ENCODE measurements at regions not wholly inside any gene's neighbourhood (a gene's known extent, or its start where the extent isn't known, plus 50 kb on each side); places are given as distances from the start of the nearest gene placed in this dataset.

GRCh38 chr1:73755649-73756048, 442.3 kb downstream of the LRRIQ3 start:
- no peak overlapping the region for H3K4me3 Mint-ChIP-seq
- ATAC-seq (no peak), DNase-seq (no peak)
- Histone ChIP-seq H3K27ac (ENCODE audit: low read length) (no peak overlapping the region), H3K4me3 (ENCODE audit: low read length) (no peak overlapping the region), H3K4me1 (ENCODE audit: control insufficient read depth, insufficient read depth, low read length) (no peaks in the 10 kb centered on the region), H3K9me3 (ENCODE audit: control insufficient read depth, insufficient read depth, low read length) (no peaks in the 10 kb centered on the region), H3K27me3 (ENCODE audit: control insufficient read depth, insufficient read depth, low read length) (no peaks in the 10 kb centered on the region), H3K36me3 (ENCODE audit: control insufficient read depth, insufficient read depth, low read length) (no peaks in the 10 kb centered on the region)
- no peaks in the 10 kb centered on the region for H3K4me1 Mint-ChIP-seq
- H3K27me3 Mint-ChIP-seq (ENCODE audit: low read depth in 2 of 2): no peaks in the 10 kb centered on the region
- H3K27ac Mint-ChIP-seq: no peak overlapping the region
- peaks cover 5 to 15% of the 10 kb centered on the region in 2 donors for H3K9me3 Mint-ChIP-seq
- H3K36me3 Mint-ChIP-seq: no peaks in the 10 kb centered on the region
- TF ChIP-seq CTCF (IDR thresholded peaks at IDR 0.05): no peak
- 100% methylated on average over 1 of the region's 2 CpGs for WGBS (ENCODE audit: insufficient coverage)
- intact Hi-C loops (cut with micrococcal nuclease): no loop called here

- TF ChIP-seq CTCF (IDR thresholded peaks at IDR 0.05): no peak
- intact Hi-C loops (cut with micrococcal nuclease): no loop called here
- H3K27ac ChIP-seq (ENCODE audit: low read length): no peak overlapping the region
- no peaks in the 10 kb centered on the region for H3K36me3 ChIP-seq (ENCODE audit: control insufficient read depth, insufficient read depth, low read length)
- Mint-ChIP-seq H3K9me3 (peaks cover 9 to 19% of the 10 kb centered on the region in 2 donors), H3K4me3 (no peak overlapping the region), H3K36me3 (peaks cover 9% of the 10 kb centered on the region), H3K27me3 (ENCODE audit: low read depth in 2 of 2) (no peaks in the 10 kb centered on the region), H3K27ac (no peak overlapping the region), H3K4me1 (no peaks in the 10 kb centered on the region)
- no peaks in the 10 kb centered on the region for H3K4me1 ChIP-seq (ENCODE audit: control insufficient read depth, insufficient read depth, low read length)
- H3K9me3 ChIP-seq (ENCODE audit: control insufficient read depth, insufficient read depth, low read length): no peaks in the 10 kb centered on the region
- H3K27me3 ChIP-seq (ENCODE audit: control insufficient read depth, insufficient read depth, low read length): no peaks in the 10 kb centered on the region
- DNase-seq: no peak
- no peak overlapping the region for H3K4me3 ChIP-seq (ENCODE audit: low read length)
- no peak for ATAC-seq
These were observed 448.0 kb downstream of the LRRIQ3 start for GRCh38 chr1:73749996-73750395.

GRCh38 chr1:73744985-73745384, 453.0 kb downstream of the LRRIQ3 start:
- H3K4me3 Mint-ChIP-seq: no peak overlapping the region
- H3K36me3 ChIP-seq (ENCODE audit: control insufficient read depth, insufficient read depth, low read length): no peaks in the 10 kb centered on the region

More at GRCh38 chr1:73744985-73745384, 453.0 kb downstream of the LRRIQ3 start:
- peaks cover 5% of the 10 kb centered on the region for H3K9me3 ChIP-seq (ENCODE audit: control insufficient read depth, insufficient read depth, low read length)
- no peak for DNase-seq
- peaks cover 5% of the 10 kb centered on the region for H3K36me3 Mint-ChIP-seq
- no peak for TF ChIP-seq CTCF (IDR thresholded peaks at IDR 0.05)
- H3K4me1 ChIP-seq (ENCODE audit: control insufficient read depth, insufficient read depth, low read length): no peaks in the 10 kb centered on the region
- no peaks in the 10 kb centered on the region for H3K27me3 Mint-ChIP-seq (ENCODE audit: low read depth in 2 of 2)
- no peak overlapping the region for H3K27ac Mint-ChIP-seq
- H3K4me1 Mint-ChIP-seq: no peaks in the 10 kb centered on the region
- H3K27me3 ChIP-seq (ENCODE audit: control insufficient read depth, insufficient read depth, low read length): no peaks in the 10 kb centered on the region
- no peak overlapping the region for H3K27ac ChIP-seq (ENCODE audit: low read length)
- ATAC-seq: no peak
- intact Hi-C loops (cut with micrococcal nuclease): no loop called here
- no peak overlapping the region for H3K4me3 ChIP-seq (ENCODE audit: low read length)
- H3K9me3 Mint-ChIP-seq: peaks cover 9 to 24% of the 10 kb centered on the region in 2 donors

Data from natural killer cell (primary cell).